ENCODE measurements at regions not wholly inside any gene's neighbourhood (a gene's known extent, or its start where the extent isn't known, plus 50 kb on each side); places are given as distances from the start of the nearest gene placed in this dataset.
"Not testable (repeated sequence)": the region's sequence is repeated elsewhere in the genome, so short reads cannot be mapped to it uniquely, and the experiment has no call there.

DNA sequence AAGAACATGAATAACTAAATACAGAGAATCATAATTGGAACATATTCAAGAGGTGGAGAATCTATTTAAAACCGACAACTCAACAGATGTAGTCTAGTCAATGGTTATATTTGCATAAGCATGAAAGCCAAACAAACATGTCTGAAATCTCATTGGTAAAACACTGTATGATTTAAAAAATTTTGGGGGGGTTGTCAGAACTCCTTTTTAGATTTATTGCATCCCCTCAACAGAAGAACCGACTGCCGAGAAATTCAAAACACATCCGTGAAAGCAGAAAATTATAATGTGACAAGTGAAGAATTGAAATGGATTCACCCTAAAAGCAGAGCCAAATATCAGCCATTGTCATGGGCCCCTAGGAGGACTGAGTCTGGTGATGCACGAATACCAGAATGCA, 633.4 kb upstream of the KCNMB2 start:
- DNase-seq (ENCODE audit: low spot score): no peak

- peak; percentile 56 for DNase-seq (ENCODE audit: low spot score)
These were observed 631.6 kb upstream of the KCNMB2 start for GRCh38 chr3:177904621-177905020.

DNA sequence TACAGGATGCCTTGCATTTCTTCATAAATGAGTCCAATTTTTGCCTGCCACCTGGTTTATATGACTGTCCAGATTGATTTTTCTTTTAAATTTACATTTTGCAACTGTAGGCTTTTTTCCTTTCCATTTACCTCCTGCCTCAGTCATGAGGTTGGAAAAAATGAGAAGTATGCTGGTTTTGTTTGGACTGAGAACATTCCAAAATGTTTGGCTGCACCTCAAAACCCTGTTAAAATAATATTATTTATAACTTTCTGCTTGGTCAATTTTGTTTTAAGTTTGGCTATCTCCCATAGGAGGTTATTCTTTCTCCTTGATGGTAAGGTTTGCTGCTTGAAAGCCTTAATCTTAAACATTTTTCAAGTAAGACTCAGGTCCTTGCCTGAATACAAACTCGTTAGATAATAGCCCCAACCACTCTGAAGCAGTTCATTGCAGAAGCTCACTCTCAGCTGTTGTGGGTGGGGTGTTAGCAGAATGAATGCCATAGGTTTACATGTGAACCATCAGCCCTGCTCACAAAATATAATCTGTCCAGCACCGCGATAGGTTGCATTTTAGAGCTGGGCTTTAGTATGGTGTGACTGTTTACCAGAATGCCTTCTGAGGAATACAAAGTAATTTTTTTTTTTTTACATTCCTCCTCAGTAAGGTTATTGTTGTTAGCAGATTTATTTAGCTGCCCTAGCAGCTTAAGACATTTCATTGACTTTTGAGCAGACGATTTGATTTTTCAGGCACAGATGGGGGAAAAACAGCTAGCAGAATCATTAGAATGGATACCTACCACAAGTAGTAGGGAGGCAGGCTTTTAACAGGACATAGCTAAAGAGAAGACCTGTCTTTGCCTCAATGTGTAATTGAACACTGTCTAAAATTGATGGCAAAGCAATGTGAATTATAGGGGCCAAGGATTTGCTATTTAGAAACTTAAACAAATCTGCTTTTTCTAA, 630.8 kb upstream of the KCNMB2 start:
- DNase-seq (ENCODE audit: low spot score): peak; percentile 54

- DNase-seq (ENCODE audit: low spot score): peak; percentile 76
These were observed 630.1 kb upstream of the KCNMB2 start for GRCh38 chr3:177906126-177906511.

- DNase-seq (ENCODE audit: low spot score): no peak
These were observed 629.5 kb upstream of the KCNMB2 start for GRCh38 chr3:177906578-177907229.

GRCh38 chr3:177909530-177909929, 626.7 kb upstream of the KCNMB2 start:
- not testable (repeated sequence) for DNase-seq (ENCODE audit: low spot score)

GRCh38 chr3:177914224-177914623, 622.0 kb upstream of the KCNMB2 start:
- DNase-seq (ENCODE audit: low spot score): no peak

- DNase-seq (ENCODE audit: low spot score): no peak
These were observed 619.8 kb upstream of the KCNMB2 start for GRCh38 chr3:177916461-177916860.

GRCh38 chr3:177917234-177917861, 618.9 kb upstream of the KCNMB2 start:
- DNase-seq (ENCODE audit: low spot score): no peak

GRCh38 chr3:177921153-177921552, 615.1 kb upstream of the KCNMB2 start:
- DNase-seq (ENCODE audit: low spot score): no peak

GRCh38 chr3:177924261-177924660, 612.0 kb upstream of the KCNMB2 start:
- no peak for DNase-seq (ENCODE audit: low spot score)

- no peak for DNase-seq (ENCODE audit: low spot score)
These were observed 607.9 kb upstream of the KCNMB2 start for GRCh38 chr3:177928172-177928873.

DNA sequence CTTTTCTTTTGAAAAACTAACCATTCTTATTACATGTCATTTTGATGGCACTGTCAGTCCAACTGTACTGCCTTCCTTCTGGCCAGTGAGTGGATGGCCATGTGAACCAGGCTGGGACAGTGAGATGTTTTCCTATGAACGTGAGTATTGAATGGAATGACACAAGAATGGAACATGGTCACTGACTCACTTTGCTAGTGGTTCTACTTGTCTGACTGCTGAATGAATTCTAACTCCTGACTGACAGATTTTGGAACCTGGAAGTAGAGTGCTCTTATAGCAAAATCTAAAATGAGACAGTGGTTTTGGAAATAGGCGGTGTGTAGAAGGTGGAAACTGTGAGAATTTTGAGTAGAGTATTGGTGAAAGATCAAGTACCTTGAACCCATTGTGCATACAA, 606.9 kb upstream of the KCNMB2 start:
- no peak for DNase-seq (ENCODE audit: low spot score)

GRCh38 chr3:177930771-177931170, 605.5 kb upstream of the KCNMB2 start:
- DNase-seq (ENCODE audit: low spot score): no peak

- DNase-seq (ENCODE audit: low spot score): no peak
These were observed 604.9 kb upstream of the KCNMB2 start for GRCh38 chr3:177931346-177931745.

- DNase-seq (ENCODE audit: low spot score): no peak
These were observed 603.9 kb upstream of the KCNMB2 start for GRCh38 chr3:177932346-177932745.

GRCh38 chr3:177932750-177933660, 603.2 kb upstream of the KCNMB2 start:
- DNase-seq (ENCODE audit: low spot score): no peak

- no peak for DNase-seq (ENCODE audit: low spot score)
These were observed 602.0 kb upstream of the KCNMB2 start for GRCh38 chr3:177934001-177934891.

DNA sequence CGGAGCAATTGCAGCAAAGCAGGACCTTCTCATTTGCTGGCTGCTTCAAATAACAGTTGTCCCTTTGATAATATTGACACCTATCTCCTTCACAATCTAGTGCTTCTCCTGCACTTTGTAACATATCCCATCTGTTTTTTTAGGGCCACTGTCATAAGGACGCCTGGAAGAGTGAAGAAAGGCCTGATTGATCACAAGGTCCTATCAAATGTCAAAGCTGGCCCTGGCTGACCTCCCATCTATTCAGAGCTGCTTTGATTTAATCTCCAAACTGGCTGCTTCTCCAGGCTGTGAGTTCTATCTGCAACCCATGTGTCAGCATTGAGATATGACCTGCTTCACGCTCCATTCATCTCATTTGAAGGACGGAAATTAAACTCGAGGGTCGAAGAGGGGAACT, 601.2 kb upstream of the KCNMB2 start:
- no peak for DNase-seq (ENCODE audit: low spot score)

- no peak for DNase-seq (ENCODE audit: low spot score)
These were observed 599.5 kb upstream of the KCNMB2 start for GRCh38 chr3:177936721-177937120.
